HG03432 (cell line): ENCODE measurements at regions not wholly inside any gene's neighbourhood (a gene's known extent, or its start where the extent isn't known, plus 50 kb on each side); places are given as distances from the start of the nearest gene placed in this dataset.
A peak's percentile ranks its signal among the peaks of the same experiment; 100 is the strongest.
"Not testable (repeated sequence)": the region's sequence is repeated elsewhere in the genome, so short reads cannot be mapped to it uniquely, and the experiment has no call there.

Experiments used
- ATAC-seq: cut with Tn5 transposase; IDR thresholded peaks from one replicate; pipeline ENCODE4 v1.9.1; 2021; ENCODE audit warnings: mild to moderate bottlenecking, moderate library complexity; ENCODE audit not compliant: unreplicated experiment

- not testable (repeated sequence) for ATAC-seq
These were observed 3967.0 kb upstream of the TPTE start for GRCh38 chr21:6554377-6554864.

GRCh38 chr21:6556516-6556915 is 3964.9 kb upstream of the TPTE start:
- peak; percentile 57 for ATAC-seq

GRCh38 chr21:6557415-6557814 is 3964.0 kb upstream of the TPTE start:
- ATAC-seq, result not testable (repeated sequence)

- ATAC-seq, result not testable (repeated sequence)
These were observed 3960.2 kb upstream of the TPTE start for GRCh38 chr21:6561168-6561567.

- not testable (repeated sequence) for ATAC-seq
These were observed 3959.8 kb upstream of the TPTE start for GRCh38 chr21:6561578-6561977.

GRCh38 chr21:6564543-6565166 is 3956.7 kb upstream of the TPTE start:
- not testable (repeated sequence) for ATAC-seq

- ATAC-seq, result not testable (repeated sequence)
These were observed 3955.9 kb upstream of the TPTE start for GRCh38 chr21:6565190-6566094.

GRCh38 chr21:6567542-6567941 is 3953.8 kb upstream of the TPTE start:
- ATAC-seq, result not testable (repeated sequence)

GRCh38 chr21:6569152-6569551 is 3952.2 kb upstream of the TPTE start:
- peak; percentile 52 for ATAC-seq

GRCh38 chr21:6569587-6570392 is 3951.6 kb upstream of the TPTE start:
- ATAC-seq, result peak; percentile 75

- not testable (repeated sequence) for ATAC-seq
These were observed 3950.5 kb upstream of the TPTE start for GRCh38 chr21:6570700-6571368.

- not testable (repeated sequence) for ATAC-seq
These were observed 3947.8 kb upstream of the TPTE start for GRCh38 chr21:6573576-6573975.

- not testable (repeated sequence) for ATAC-seq
These were observed 3941.6 kb upstream of the TPTE start for GRCh38 chr21:6579801-6580200.
